ENCODE measurements at regions not wholly inside any gene's neighbourhood (a gene's known extent, or its start where the extent isn't known, plus 50 kb on each side); places are given as distances from the start of the nearest gene placed in this dataset.
"Not testable (repeated sequence)": the region's sequence is repeated elsewhere in the genome, so short reads cannot be mapped to it uniquely, and the experiment has no call there.

- DNase-seq = no peak
Measured at GRCh38 chr2:228401065-228401912, 219.8 kb upstream of the SPHKAP start.

DNA sequence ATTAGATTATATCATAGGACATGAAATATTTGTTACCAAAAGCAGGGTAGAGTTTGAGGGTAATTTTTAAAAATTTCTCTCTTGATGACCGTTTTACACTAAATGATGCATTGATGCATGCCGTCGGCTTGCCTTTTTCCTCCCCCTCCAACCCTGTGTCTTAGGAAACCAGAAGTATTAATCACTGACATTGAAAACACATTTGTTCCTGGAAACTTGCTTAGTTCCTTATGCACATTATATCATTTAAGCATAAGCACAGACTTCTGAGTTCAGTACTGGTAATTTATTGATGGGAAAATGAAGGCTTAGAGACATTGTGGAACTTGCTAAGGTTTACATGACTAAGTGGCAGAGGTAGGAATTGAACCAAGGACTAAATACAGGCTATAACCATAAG, 206.3 kb upstream of the SPHKAP start:
- no peak for DNase-seq

DNA sequence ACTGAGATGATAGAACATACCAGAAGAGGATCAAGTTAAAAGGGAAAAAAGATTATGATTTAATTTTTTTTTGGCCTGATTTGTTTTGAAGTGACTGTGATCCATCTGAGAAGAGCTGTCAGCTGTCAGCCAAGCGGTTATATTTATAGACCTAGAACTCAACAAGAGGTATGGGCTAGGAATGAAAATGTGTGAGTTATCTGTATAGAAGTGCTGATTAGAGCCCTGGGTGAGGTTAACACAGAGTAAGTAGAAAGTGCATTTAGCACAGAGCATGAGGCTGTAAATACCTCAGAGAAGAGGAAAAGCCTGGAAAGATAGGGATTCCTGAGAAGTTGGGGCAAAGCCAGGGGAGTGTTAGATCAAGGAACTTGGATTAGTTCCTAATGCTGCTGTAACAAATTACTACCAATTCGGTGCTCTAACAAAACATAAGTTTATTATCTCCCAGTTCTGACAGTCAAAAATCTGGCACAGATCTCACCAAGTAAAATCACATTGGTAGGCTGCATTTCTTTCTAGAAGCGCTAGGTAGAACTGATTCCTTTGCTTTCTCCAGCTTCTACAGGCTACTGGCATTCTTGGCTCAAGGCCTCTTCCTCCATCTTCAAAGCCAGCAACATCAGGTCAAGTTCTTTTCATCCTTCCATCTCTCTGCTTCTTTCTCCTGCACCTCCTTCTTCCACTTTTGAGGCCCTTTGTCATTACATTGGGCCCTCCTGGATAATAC, 197.4 kb upstream of the SPHKAP start:
- no peak for DNase-seq

DNA sequence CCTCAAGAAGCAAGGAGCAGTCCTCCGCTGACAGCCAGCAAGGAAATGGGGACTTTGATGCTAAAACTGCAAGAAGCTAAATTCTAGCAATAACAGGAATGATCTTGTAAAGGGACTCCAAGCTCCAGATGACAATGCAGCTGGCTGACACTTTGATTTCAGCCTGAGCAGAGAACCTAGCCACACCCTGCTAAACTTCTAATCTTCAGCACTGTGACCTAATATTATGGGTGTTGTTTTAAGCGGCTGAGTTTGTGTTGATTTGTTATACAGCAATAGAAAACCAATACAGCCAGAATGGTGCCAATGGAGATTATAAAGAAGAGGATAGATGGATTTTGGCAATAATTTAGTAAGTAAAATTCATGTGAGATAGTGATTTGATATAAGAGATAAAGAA, 196.7 kb upstream of the SPHKAP start:
- no peak for DNase-seq

- DNase-seq = no peak
Measured at GRCh38 chr2:228377533-228377932, 196.0 kb upstream of the SPHKAP start.

GRCh38 chr2:228374741-228375140, 193.3 kb upstream of the SPHKAP start:
- no peak for DNase-seq

GRCh38 chr2:228373191-228373590, 191.7 kb upstream of the SPHKAP start:
- DNase-seq = no peak

DNA sequence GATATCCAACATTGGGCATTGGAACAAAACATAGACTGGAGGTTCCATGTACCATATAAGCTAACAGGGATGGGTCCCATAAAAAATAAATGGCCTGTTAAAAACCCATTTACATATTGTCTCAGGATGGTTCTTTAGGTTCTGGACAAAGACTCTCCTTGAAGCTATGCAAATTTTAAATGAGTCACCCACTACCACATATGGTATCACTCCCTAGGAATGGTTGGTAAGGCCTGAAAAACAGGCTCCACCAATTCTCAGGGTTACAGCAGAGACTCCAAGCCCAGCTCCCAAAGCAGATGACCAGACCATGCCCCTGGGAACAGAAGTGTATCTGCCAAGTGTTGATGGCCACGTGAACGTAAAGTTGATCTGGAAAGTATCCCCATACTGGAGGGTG, 190.7 kb upstream of the SPHKAP start:
- no peak for DNase-seq

DNA sequence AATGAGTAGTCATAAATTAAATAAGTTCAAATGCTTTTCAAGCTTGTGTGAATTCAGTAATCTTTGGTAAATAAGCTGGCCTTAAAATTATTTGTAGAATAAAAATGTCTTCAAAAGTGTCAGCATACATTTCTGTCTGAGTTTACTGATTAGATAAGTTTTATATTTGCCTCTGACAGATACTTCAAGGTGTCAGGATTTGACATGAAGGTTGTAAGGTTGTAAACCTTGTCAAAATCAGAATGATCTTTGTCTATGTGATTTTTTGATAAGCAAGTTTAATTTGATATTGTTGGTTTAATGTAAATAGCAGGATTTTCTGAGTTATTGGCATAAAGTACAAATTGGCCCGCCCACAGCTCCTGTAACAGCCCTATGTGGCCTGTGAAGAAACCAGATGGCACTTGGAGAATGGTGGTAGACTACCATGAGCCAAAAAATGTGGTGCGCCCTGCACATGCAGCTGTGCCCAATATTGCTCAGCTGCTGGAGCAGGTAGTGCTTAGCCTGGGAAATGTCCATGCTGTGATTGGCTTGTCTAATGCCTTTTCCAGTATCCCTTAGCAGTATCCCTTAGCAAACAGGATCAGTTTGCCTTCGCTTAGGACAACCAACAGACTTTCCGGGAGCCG, 188.0 kb upstream of the SPHKAP start:
- no peak for DNase-seq

GRCh38 chr2:228367356-228367755, 185.9 kb upstream of the SPHKAP start:
- DNase-seq = no peak

DNA sequence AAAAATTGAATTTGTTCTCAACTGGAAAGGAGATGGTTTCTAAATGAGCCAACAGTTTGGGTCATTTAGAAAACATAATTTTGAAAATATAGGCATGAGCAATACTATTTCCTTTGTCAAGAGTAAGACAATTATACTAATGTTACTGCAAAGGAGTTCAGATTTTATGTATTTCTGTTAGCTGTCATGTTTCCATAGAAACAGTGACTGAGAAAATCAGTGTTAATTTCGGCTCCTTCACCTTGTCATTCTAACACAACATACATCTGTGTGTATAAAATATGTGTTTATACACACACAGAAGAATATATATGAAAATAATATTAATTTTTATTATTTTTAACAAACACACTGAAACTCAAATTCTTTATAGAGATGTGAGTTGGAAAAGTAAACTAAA, 178.0 kb upstream of the SPHKAP start:
- DNase-seq = no peak

DNA sequence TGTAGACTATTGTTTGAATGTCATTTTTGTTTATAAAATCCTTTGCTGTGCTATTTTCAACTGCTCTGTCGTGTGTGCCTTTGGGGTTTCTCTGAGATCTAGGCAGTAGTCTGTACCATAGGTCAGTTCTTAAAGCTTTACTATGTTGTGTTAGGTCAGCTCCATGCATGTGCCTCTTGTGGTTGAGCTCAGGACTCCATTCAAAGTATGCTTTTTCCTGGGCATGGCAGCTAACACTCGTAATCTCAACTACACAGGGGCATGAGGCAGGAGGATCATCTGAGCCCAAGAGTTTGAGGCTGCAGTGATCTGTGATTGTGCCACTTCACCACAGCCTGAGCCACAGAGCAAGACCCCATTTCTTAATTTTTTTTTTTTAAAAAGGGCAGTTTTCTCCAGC, 174.4 kb upstream of the SPHKAP start:
- no peak for DNase-seq

GRCh38 chr2:228352980-228353379, 171.5 kb upstream of the SPHKAP start:
- DNase-seq = not testable (repeated sequence)

- DNase-seq = no peak
Measured at GRCh38 chr2:228352048-228352447, 170.6 kb upstream of the SPHKAP start.

DNA sequence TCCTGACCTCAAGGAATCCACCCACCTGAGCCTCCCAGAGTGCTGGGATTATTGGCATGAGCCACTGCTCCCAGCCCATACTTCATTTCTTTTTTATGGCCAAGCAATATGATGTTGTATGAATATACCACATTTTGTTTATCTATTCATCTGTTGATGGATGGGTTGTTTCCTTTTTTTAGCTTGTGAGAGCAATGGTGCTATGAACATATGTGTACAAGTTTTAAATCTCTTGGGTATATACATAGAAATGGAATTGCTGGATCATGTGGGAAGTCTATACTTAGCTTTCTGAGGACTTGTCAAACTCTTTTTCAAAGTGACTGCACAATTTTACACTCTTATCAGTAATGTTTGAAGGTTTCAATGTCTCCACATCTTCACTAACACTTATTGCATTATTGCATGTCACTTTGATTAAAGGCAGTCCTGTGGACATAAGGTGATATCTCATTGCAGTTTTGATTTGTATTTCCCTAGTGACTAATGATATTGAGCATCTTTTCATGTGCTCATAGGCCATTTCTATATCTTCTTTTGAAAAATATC, 167.1 kb upstream of the SPHKAP start:
- DNase-seq = no peak

- no peak for DNase-seq
Measured at GRCh38 chr2:228344531-228344930, 163.0 kb upstream of the SPHKAP start.

- no peak for DNase-seq
Measured at GRCh38 chr2:228339525-228339924, 158.0 kb upstream of the SPHKAP start.

- no peak for DNase-seq
Measured at GRCh38 chr2:228334180-228334579, 152.7 kb upstream of the SPHKAP start.

GRCh38 chr2:228329282-228329681, 147.8 kb upstream of the SPHKAP start:
- no peak for DNase-seq

DNA sequence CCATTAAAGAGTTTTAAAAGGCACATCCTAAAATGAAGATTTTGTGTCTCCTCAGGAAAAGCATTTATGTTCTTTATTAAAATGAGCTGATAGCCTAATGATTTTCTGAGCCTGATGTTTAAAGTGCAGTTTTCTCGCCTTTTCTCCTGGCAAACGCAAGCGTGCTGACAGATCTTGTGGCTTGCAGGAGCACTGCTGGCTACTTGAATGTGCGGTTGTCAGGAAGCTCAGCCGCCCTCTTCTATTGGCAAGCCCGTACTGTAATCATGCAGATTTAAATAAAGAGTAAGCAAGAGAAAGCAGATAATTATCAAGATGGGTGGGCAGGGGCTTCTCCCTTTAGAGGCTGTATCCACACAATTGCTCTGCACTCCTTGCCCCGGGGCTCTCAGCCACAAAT, 139.5 kb upstream of the SPHKAP start:
- no peak for DNase-seq

DNA sequence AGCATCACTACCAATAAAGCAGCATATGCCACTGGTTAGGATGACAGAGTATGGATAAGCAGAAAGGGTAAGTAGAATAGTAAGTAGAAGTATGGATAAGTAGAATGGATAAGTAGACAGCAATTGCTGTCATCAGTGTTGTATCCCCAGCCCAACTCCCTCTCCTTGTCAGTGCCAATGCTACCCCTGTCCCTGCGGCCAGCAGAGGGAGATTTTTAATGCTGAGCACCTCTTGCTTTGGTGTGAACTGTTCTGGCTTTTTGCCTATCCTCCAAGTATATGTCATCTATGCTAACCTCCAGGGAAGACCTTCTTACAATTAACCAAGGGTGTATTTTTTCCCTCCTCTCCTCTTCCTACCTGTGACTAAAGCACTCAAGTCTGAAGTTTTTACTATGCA, 136.7 kb upstream of the SPHKAP start:
- DNase-seq = no peak

GRCh38 chr2:228312172-228312571, 130.7 kb upstream of the SPHKAP start:
- no peak for DNase-seq

- DNase-seq = no peak
Measured at GRCh38 chr2:228303960-228304359, 122.5 kb upstream of the SPHKAP start.
